CD8-positive, alpha-beta memory T cell (primary cell): ENCODE measurements at regions not wholly inside any gene's neighbourhood (a gene's known extent, or its start where the extent isn't known, plus 50 kb on each side); places are given as distances from the start of the nearest gene placed in this dataset.

Experiments used
- CTCF ChIA-PET: fragments of 350-600 bp; sonication (Branson Sonifier 250); formaldehyde crosslinking; loops from one replicate; lab custom pipeline; 2021; ENCODE audit warnings: antibody characterized with exemption; lab: Charles Lee
- POLR2A ChIA-PET: fragments of 350-600 bp; sonication (Branson Sonifier 250); formaldehyde crosslinking; loops from one replicate; lab custom pipeline; 2021; ENCODE audit warnings: antibody characterized with exemption; lab: Charles Lee
- DNase-seq, 5 donors: peaks; one replicate each; pipeline versions ENCODE4 v3.0.0 to v3.0.0-alpha.2; 2020 to 2022; ENCODE audit warnings: mixed read lengths in 1 of 5
- H3K27ac ChIP-seq: one replicate; pipeline ENCODE4 v1.7.0; 2013; ENCODE audit warnings: low read depth, mild to moderate bottlenecking, low read length, moderate library complexity
- H3K27me3 ChIP-seq: 2 replicates; pipeline ENCODE4 v1.7.0; 2013; ENCODE audit warnings: low read length, mild to moderate bottlenecking; ENCODE audit not compliant: insufficient read depth, poor library complexity, severe bottlenecking
- H3K36me3 ChIP-seq: 2 replicates; pipeline ENCODE4 v1.7.0; 2013; ENCODE audit warnings: mild to moderate bottlenecking, low read length, moderate library complexity; ENCODE audit not compliant: insufficient read depth
- H3K4me1 ChIP-seq: 2 replicates; pipeline ENCODE4 v1.7.0; 2013; ENCODE audit warnings: mild to moderate bottlenecking, low read length, moderate library complexity; ENCODE audit not compliant: insufficient read depth
- H3K4me3 ChIP-seq: 2 replicates; pipeline ENCODE4 v1.7.0; 2013; ENCODE audit warnings: mild to moderate bottlenecking, low read length
- H3K9me3 ChIP-seq: 2 replicates; pipeline ENCODE4 v1.7.0; 2013; ENCODE audit warnings: mild to moderate bottlenecking, low read length
- H3K27ac Mint-ChIP-seq, 8 donors: one replicate each; pipeline ENCODE4 v1.8.0; 2020 to 2021; ENCODE audit warnings: mixed read lengths in 8 of 8, mild to moderate bottlenecking in 6 of 8, inconsistent platforms in 3 of 8, moderate library complexity in 3 of 8
- H3K27me3 Mint-ChIP-seq, 2 donors: one replicate each; pipeline ENCODE4 v1.8.0; 2020 to 2021; ENCODE audit warnings: mixed read lengths in 2 of 2, mild to moderate bottlenecking in 1 of 2, moderate library complexity in 1 of 2
- H3K36me3 Mint-ChIP-seq, 3 donors: one replicate each; pipeline ENCODE4 v1.8.0; 2020 to 2021; ENCODE audit warnings: mixed read lengths in 3 of 3, inconsistent platforms in 1 of 3, mild to moderate bottlenecking in 1 of 3
- H3K4me1 Mint-ChIP-seq, 3 donors: one replicate each; pipeline ENCODE4 v1.8.0; 2020 to 2021; ENCODE audit warnings: mixed read lengths in 3 of 3, inconsistent platforms in 1 of 3, mild to moderate bottlenecking in 1 of 3
- H3K4me3 Mint-ChIP-seq, 7 donors: one replicate each; pipeline ENCODE4 v1.8.0; 2020 to 2021; ENCODE audit warnings: mixed read lengths in 7 of 7, mild to moderate bottlenecking in 6 of 7, moderate library complexity in 4 of 7, inconsistent platforms in 2 of 7
- H3K9me3 Mint-ChIP-seq, 5 donors: one replicate each; pipeline ENCODE4 v1.8.0; 2020 to 2022; ENCODE audit warnings: mixed read lengths in 5 of 5, mild to moderate bottlenecking in 3 of 5, moderate library complexity in 2 of 5, inconsistent platforms in 1 of 5

GRCh38 chr2:7886666-7887065 lies 795.2 kb upstream of the ID2 start:
- H3K36me3 Mint-ChIP-seq = peaks cover 0 to 2% (median 0%) of the 10 kb centered on the region in 3 donors
- no peak overlapping the region for H3K4me3 Mint-ChIP-seq
- CTCF ChIA-PET = no interaction called here
- DNase-seq = no peak
- H3K9me3 ChIP-seq = no peaks in the 10 kb centered on the region
- H3K27ac Mint-ChIP-seq = no peak overlapping the region
- H3K36me3 ChIP-seq = no peaks in the 10 kb centered on the region
- H3K27me3 Mint-ChIP-seq = no peaks in the 10 kb centered on the region
- H3K9me3 Mint-ChIP-seq = no peaks in the 10 kb centered on the region
- H3K27me3 ChIP-seq = no peaks in the 10 kb centered on the region
- POLR2A ChIA-PET = no interaction called here
- H3K27ac ChIP-seq = no peak overlapping the region
- H3K4me1 Mint-ChIP-seq = no peaks in the 10 kb centered on the region
- no peak overlapping the region for H3K4me3 ChIP-seq
- H3K4me1 ChIP-seq = no peaks in the 10 kb centered on the region

- Histone ChIP-seq H3K4me1 (no peaks in the 10 kb centered on the region), H3K27ac (no peak overlapping the region), H3K9me3 (no peaks in the 10 kb centered on the region), H3K36me3 (no peaks in the 10 kb centered on the region), H3K27me3 (no peaks in the 10 kb centered on the region), H3K4me3 (no peak overlapping the region)
- Mint-ChIP-seq H3K4me1 (no peaks in the 10 kb centered on the region), H3K27ac (peak overlapping the region in 1 of 8 donors; percentile 1), H3K36me3 (peaks cover 0 to 2% (median 0%) of the 10 kb centered on the region in 3 donors), H3K4me3 (no peak overlapping the region), H3K27me3 (no peaks in the 10 kb centered on the region), H3K9me3 (no peaks in the 10 kb centered on the region)
- DNase-seq = no peak
- POLR2A ChIA-PET = no interaction called here
- CTCF ChIA-PET = no interaction called here
Measured at GRCh38 chr2:7887441-7887840, 794.4 kb upstream of the ID2 start.

- Histone ChIP-seq H3K36me3 (no peaks in the 10 kb centered on the region), H3K27me3 (no peaks in the 10 kb centered on the region), H3K9me3 (no peaks in the 10 kb centered on the region), H3K4me1 (no peaks in the 10 kb centered on the region), H3K4me3 (no peak overlapping the region), H3K27ac (no peak overlapping the region)
- no peak overlapping the region for H3K27ac Mint-ChIP-seq
- ChIA-PET CTCF (interaction anchor here (0.6 kb wide), 1 partner anchor 99 kb away, joined by 3 read pairs; no protein-coding TSS in a partner anchor), POLR2A (no interaction called here)
- H3K27me3 Mint-ChIP-seq = no peaks in the 10 kb centered on the region
- no peaks in the 10 kb centered on the region for H3K9me3 Mint-ChIP-seq
- no peak overlapping the region for H3K4me3 Mint-ChIP-seq
- peaks cover 0 to 2% (median 0%) of the 10 kb centered on the region in 3 donors for H3K36me3 Mint-ChIP-seq
- no peak for DNase-seq
- H3K4me1 Mint-ChIP-seq = no peaks in the 10 kb centered on the region
Measured at GRCh38 chr2:7888876-7889275, 793.0 kb upstream of the ID2 start.

GRCh38 chr2:7891312-7891711 lies 790.5 kb upstream of the ID2 start:
- no peaks in the 10 kb centered on the region for H3K27me3 Mint-ChIP-seq
- H3K4me1 Mint-ChIP-seq = no peaks in the 10 kb centered on the region
- Histone ChIP-seq H3K36me3 (no peaks in the 10 kb centered on the region), H3K9me3 (no peaks in the 10 kb centered on the region), H3K27ac (no peak overlapping the region), H3K4me1 (no peaks in the 10 kb centered on the region), H3K4me3 (no peak overlapping the region), H3K27me3 (no peaks in the 10 kb centered on the region)
- DNase-seq = no peak
- H3K4me3 Mint-ChIP-seq = no peak overlapping the region
- no peaks in the 10 kb centered on the region for H3K9me3 Mint-ChIP-seq
- CTCF ChIA-PET = no interaction called here
- H3K27ac Mint-ChIP-seq = no peak overlapping the region
- POLR2A ChIA-PET = no interaction called here
- H3K36me3 Mint-ChIP-seq = peaks cover 0 to 2% (median 0%) of the 10 kb centered on the region in 3 donors

GRCh38 chr2:7895289-7895688 lies 786.6 kb upstream of the ID2 start:
- Histone ChIP-seq H3K4me1 (no peaks in the 10 kb centered on the region), H3K27ac (no peak overlapping the region), H3K36me3 (no peaks in the 10 kb centered on the region), H3K4me3 (no peak overlapping the region), H3K9me3 (no peaks in the 10 kb centered on the region), H3K27me3 (no peaks in the 10 kb centered on the region)
- ChIA-PET CTCF (no interaction called here), POLR2A (no interaction called here)
- DNase-seq = no peak
- peaks cover 0 to 2% (median 0%) of the 10 kb centered on the region in 3 donors for H3K36me3 Mint-ChIP-seq
- peak overlapping the region in 1 of 8 donors; percentile 30 for H3K27ac Mint-ChIP-seq
- H3K27me3 Mint-ChIP-seq = peaks cover 0 to 3% of the 10 kb centered on the region in 2 donors
- H3K4me1 Mint-ChIP-seq = peaks cover 0 to 3% (median 0%) of the 10 kb centered on the region in 3 donors
- H3K4me3 Mint-ChIP-seq = no peak overlapping the region
- no peaks in the 10 kb centered on the region for H3K9me3 Mint-ChIP-seq

- no peaks in the 10 kb centered on the region for H3K9me3 Mint-ChIP-seq
- CTCF ChIA-PET = no interaction called here
- DNase-seq = no peak
- Histone ChIP-seq H3K27ac (no peak overlapping the region), H3K4me3 (no peak overlapping the region), H3K27me3 (no peaks in the 10 kb centered on the region), H3K9me3 (no peaks in the 10 kb centered on the region), H3K36me3 (no peaks in the 10 kb centered on the region), H3K4me1 (no peaks in the 10 kb centered on the region)
- POLR2A ChIA-PET = no interaction called here
- H3K27ac Mint-ChIP-seq = no peak overlapping the region
- H3K4me1 Mint-ChIP-seq = peaks cover 0 to 3% (median 0%) of the 10 kb centered on the region in 3 donors
- peaks cover 0 to 3% of the 10 kb centered on the region in 2 donors for H3K27me3 Mint-ChIP-seq
- peaks cover 0 to 2% (median 0%) of the 10 kb centered on the region in 3 donors for H3K36me3 Mint-ChIP-seq
- no peak overlapping the region for H3K4me3 Mint-ChIP-seq
Measured at GRCh38 chr2:7896940-7897487, 784.8 kb upstream of the ID2 start.

GRCh38 chr2:7899241-7899640 lies 782.6 kb upstream of the ID2 start:
- Histone ChIP-seq H3K4me3 (no peak overlapping the region), H3K27ac (no peak overlapping the region), H3K36me3 (no peaks in the 10 kb centered on the region), H3K9me3 (no peaks in the 10 kb centered on the region), H3K27me3 (no peaks in the 10 kb centered on the region), H3K4me1 (no peaks in the 10 kb centered on the region)
- POLR2A ChIA-PET = no interaction called here
- Mint-ChIP-seq H3K27ac (no peak overlapping the region), H3K27me3 (peaks cover 3 to 4% of the 10 kb centered on the region in 2 donors), H3K4me1 (peaks cover 0 to 3% (median 0%) of the 10 kb centered on the region in 3 donors), H3K36me3 (no peaks in the 10 kb centered on the region), H3K9me3 (no peaks in the 10 kb centered on the region), H3K4me3 (no peak overlapping the region)
- DNase-seq = no peak
- CTCF ChIA-PET = no interaction called here

- CTCF ChIA-PET = no interaction called here
- H3K27me3 ChIP-seq = no peaks in the 10 kb centered on the region
- Mint-ChIP-seq H3K4me1 (peaks cover 0 to 3% (median 0%) of the 10 kb centered on the region in 3 donors), H3K36me3 (no peaks in the 10 kb centered on the region), H3K27me3 (peaks cover 3 to 4% of the 10 kb centered on the region in 2 donors), H3K4me3 (no peak overlapping the region), H3K9me3 (no peaks in the 10 kb centered on the region), H3K27ac (peak overlapping the region in 2 of 8 donors; percentile 4 to 67)
- no peak overlapping the region for H3K27ac ChIP-seq
- no peaks in the 10 kb centered on the region for H3K9me3 ChIP-seq
- POLR2A ChIA-PET = no interaction called here
- no peak overlapping the region for H3K4me3 ChIP-seq
- H3K36me3 ChIP-seq = no peaks in the 10 kb centered on the region
- no peak for DNase-seq
- no peaks in the 10 kb centered on the region for H3K4me1 ChIP-seq
Measured at GRCh38 chr2:7899923-7900322, 781.9 kb upstream of the ID2 start.
